Embryonic facial prominence (tissue), 1 donor: ENCODE measurements at regions not wholly inside any gene's neighbourhood (a gene's known extent, or its start where the extent isn't known, plus 50 kb on each side); places are given as distances from the start of the nearest gene placed in this dataset.
"Not testable (repeated sequence)": the region's sequence is repeated elsewhere in the genome, so short reads cannot be mapped to it uniquely, and the experiment has no call there.

Experiments
- DNase-seq: peaks from one replicate; pipeline ENCODE4 v3.0.0-alpha.2; 2016; ENCODE audit errors: extremely low spot score

GRCh38 chr13:109400624-109401257, 385.6 kb downstream of the IRS2 start:
- no peak for DNase-seq

- no peak for DNase-seq
Observed at GRCh38 chr13:109400209-109400608, 386.2 kb downstream of the IRS2 start.

- not testable (repeated sequence) for DNase-seq
Observed at GRCh38 chr13:109398071-109398470, 388.3 kb downstream of the IRS2 start.

- DNase-seq = no peak
Observed at GRCh38 chr13:109397285-109397684, 389.1 kb downstream of the IRS2 start.

- no peak for DNase-seq
Observed at GRCh38 chr13:109396266-109396665, 390.1 kb downstream of the IRS2 start.

- no peak for DNase-seq
Observed at GRCh38 chr13:109395014-109395413, 391.4 kb downstream of the IRS2 start.

- DNase-seq = no peak
Observed at GRCh38 chr13:109394311-109394988, 391.9 kb downstream of the IRS2 start.

GRCh38 chr13:109393045-109393444, 393.3 kb downstream of the IRS2 start:
- DNase-seq = no peak

- DNase-seq = no peak
Observed at GRCh38 chr13:109390391-109390790, 396.0 kb downstream of the IRS2 start.

- no peak for DNase-seq
Observed at GRCh38 chr13:109389892-109390345, 396.5 kb downstream of the IRS2 start.

GRCh38 chr13:109389456-109389855, 396.9 kb downstream of the IRS2 start:
- DNase-seq = no peak

- no peak for DNase-seq
Observed at GRCh38 chr13:109387471-109387870, 398.9 kb downstream of the IRS2 start.

GRCh38 chr13:109385242-109385560, 401.2 kb downstream of the IRS2 start:
- no peak for DNase-seq

- no peak for DNase-seq
Observed at GRCh38 chr13:109384491-109385241, 401.7 kb downstream of the IRS2 start.

GRCh38 chr13:109383683-109384082, 402.7 kb downstream of the IRS2 start:
- no peak for DNase-seq

- no peak for DNase-seq
Observed at GRCh38 chr13:109381546-109382180, 404.7 kb downstream of the IRS2 start.

- no peak for DNase-seq
Observed at GRCh38 chr13:109380457-109380856, 405.9 kb downstream of the IRS2 start.

- no peak for DNase-seq
Observed at GRCh38 chr13:109379930-109380329, 406.5 kb downstream of the IRS2 start.

- no peak for DNase-seq
Observed at GRCh38 chr13:109376936-109377335, 409.4 kb downstream of the IRS2 start.

GRCh38 chr13:109374609-109375200, 411.7 kb downstream of the IRS2 start:
- no peak for DNase-seq

- no peak for DNase-seq
Observed at GRCh38 chr13:109372666-109373065, 413.7 kb downstream of the IRS2 start.

- no peak for DNase-seq
Observed at GRCh38 chr13:109371066-109371465, 415.3 kb downstream of the IRS2 start.
